Smooth muscle cell (in vitro differentiated cells): ENCODE measurements at regions not wholly inside any gene's neighbourhood (a gene's known extent, or its start where the extent isn't known, plus 50 kb on each side); places are given as distances from the start of the nearest gene placed in this dataset.

Source experiments
- DNase-seq: peaks from one replicate; lab custom pipeline; 2025; ENCODE audit not compliant: unreplicated experiment; lab: John Stamatoyannopoulos, UW
- H2AFZ ChIP-seq: fragments of 200-600 bp; sonication (generic); 2 replicates; pipeline ENCODE4 v1.6.0; 2016; ENCODE audit warnings: antibody characterized with exemption, low read depth, mild to moderate bottlenecking
- H3F3A ChIP-seq: fragments of 200-600 bp; sonication (generic); 2 replicates; pipeline ENCODE4 v1.6.0; 2017; ENCODE audit warnings: antibody characterized with exemption, low read depth
- H3K27ac ChIP-seq: fragments of 200-600 bp; sonication (generic); 2 replicates; pipeline ENCODE4 v1.5.1; 2016; ENCODE audit warnings: low read depth, mild to moderate bottlenecking
- H3K27me3 ChIP-seq: fragments of 200-600 bp; sonication (generic); 2 replicates; pipeline ENCODE4 v1.6.1; 2016; ENCODE audit warnings: low read depth, mild to moderate bottlenecking
- H3K36me3 ChIP-seq: fragments of 200-600 bp; sonication (generic); 2 replicates; pipeline ENCODE4 v1.5.1; 2016; ENCODE audit warnings: low read depth
- H3K4me1 ChIP-seq: fragments of 200-600 bp; sonication (generic); 2 replicates; pipeline ENCODE4 v1.5.1; 2016; ENCODE audit warnings: low read depth
- H3K4me2 ChIP-seq: fragments of 200-600 bp; sonication (generic); 2 replicates; pipeline ENCODE4 v1.6.0; 2016; ENCODE audit warnings: mild to moderate bottlenecking
- H3K4me3 ChIP-seq: fragments of 200-600 bp; sonication (generic); 2 replicates; pipeline ENCODE4 v1.5.1; 2016; ENCODE audit warnings: mild to moderate bottlenecking
- H3K79me2 ChIP-seq: fragments of 200-600 bp; sonication (generic); 2 replicates; pipeline ENCODE4 v1.6.0; 2016; ENCODE audit warnings: low read depth, mild to moderate bottlenecking
- H3K9ac ChIP-seq: fragments of 200-600 bp; sonication (generic); 2 replicates; pipeline ENCODE4 v1.6.0; 2016; ENCODE audit warnings: low read depth
- H3K9me3 ChIP-seq: fragments of 200-600 bp; sonication (generic); replicated peaks from 2 replicates; pipeline ENCODE4 v1.5.1; 2016; ENCODE audit warnings: low read depth
- H4K20me1 ChIP-seq: fragments of 200-600 bp; sonication (generic); 2 replicates; pipeline ENCODE4 v1.6.0; 2016; ENCODE audit warnings: low read depth
- WGBS: methylation state at CpG from one replicate; pipeline ENCODE4 v1.1.7; 2016; ENCODE audit warnings: low lambda C conversion rate; 5-methylcytosine and 5-hydroxymethylcytosine counted together
- TF ChIP-seq, protein P1 (sequence below): fragments of 200-600 bp; sonication (generic); IDR thresholded peaks from 2 replicates; pipeline ENCODE4 v1.5.1; 2017; ENCODE audit warnings: borderline replicate concordance, mild to moderate bottlenecking, antibody characterized with exemption; ENCODE audit not compliant: insufficient read depth, poor library complexity, severe bottlenecking

DNA sequence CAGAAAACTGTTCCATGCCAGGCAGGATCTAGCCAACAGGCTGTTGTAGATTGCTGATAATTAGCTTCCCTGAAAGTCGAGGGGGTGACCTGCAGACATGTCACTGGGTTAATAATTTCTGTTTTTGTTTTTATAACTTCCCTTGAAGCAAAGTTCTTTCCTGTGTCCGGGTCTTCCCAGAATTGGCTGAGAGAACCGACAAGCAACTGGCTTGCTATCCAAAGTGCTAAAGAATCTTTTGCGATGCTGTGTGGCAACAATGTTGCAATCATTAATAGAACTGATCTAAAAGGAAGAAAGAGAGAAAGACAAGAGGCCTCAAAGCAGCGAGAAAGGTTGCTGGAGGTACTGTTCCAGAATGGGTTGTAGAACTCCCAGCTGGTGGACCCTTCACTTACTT, 132.1 kb upstream of the DPP6 start:
- Histone ChIP-seq H2AFZ (no peak overlapping the region), H3K4me1 (no peaks in the 10 kb centered on the region), H3K4me3 (no peak overlapping the region), H3F3A (no peaks in the 10 kb centered on the region), H3K4me2 (no peak overlapping the region), H3K9ac (no peak overlapping the region), H3K36me3 (no peaks in the 10 kb centered on the region), H3K9me3 (no peaks in the 10 kb centered on the region), H3K27ac (no peak overlapping the region), H4K20me1 (no peaks in the 10 kb centered on the region), H3K27me3 (no peaks in the 10 kb centered on the region), H3K79me2 (no peaks in the 10 kb centered on the region)
- 83% methylated on average over 5 of the region's 5 CpGs for WGBS
- no peak for DNase-seq
- TF ChIP-seq, protein P1, sequence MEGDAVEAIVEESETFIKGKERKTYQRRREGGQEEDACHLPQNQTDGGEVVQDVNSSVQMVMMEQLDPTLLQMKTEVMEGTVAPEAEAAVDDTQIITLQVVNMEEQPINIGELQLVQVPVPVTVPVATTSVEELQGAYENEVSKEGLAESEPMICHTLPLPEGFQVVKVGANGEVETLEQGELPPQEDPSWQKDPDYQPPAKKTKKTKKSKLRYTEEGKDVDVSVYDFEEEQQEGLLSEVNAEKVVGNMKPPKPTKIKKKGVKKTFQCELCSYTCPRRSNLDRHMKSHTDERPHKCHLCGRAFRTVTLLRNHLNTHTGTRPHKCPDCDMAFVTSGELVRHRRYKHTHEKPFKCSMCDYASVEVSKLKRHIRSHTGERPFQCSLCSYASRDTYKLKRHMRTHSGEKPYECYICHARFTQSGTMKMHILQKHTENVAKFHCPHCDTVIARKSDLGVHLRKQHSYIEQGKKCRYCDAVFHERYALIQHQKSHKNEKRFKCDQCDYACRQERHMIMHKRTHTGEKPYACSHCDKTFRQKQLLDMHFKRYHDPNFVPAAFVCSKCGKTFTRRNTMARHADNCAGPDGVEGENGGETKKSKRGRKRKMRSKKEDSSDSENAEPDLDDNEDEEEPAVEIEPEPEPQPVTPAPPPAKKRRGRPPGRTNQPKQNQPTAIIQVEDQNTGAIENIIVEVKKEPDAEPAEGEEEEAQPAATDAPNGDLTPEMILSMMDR, result no peak

DNA sequence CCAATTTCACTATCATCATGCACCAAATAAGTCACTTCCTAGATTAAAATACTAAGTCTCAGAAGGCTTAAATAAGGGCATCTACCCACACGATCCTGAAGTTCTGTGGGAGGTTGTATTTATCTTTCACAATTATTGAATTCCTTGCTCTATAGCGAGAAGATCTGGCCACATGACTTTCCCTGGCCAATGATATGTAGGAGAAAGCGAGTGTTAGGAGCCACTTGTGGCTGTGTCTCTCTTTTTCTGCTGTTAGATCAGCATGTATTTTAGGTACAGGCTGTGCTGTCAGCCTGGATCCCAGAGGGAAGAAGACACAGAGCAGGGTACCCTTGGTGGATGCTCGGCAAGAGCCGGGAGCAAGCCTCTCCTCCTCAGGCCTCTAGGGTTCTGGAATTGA, 131.3 kb upstream of the DPP6 start:
- Histone ChIP-seq H3K27ac (no peak overlapping the region), H3K4me1 (no peaks in the 10 kb centered on the region), H3K27me3 (no peaks in the 10 kb centered on the region), H3K36me3 (no peaks in the 10 kb centered on the region), H3F3A (no peaks in the 10 kb centered on the region), H3K9ac (no peak overlapping the region), H4K20me1 (no peaks in the 10 kb centered on the region), H3K9me3 (no peaks in the 10 kb centered on the region), H3K4me3 (no peak overlapping the region), H2AFZ (no peak overlapping the region), H3K4me2 (no peak overlapping the region), H3K79me2 (no peaks in the 10 kb centered on the region)
- TF ChIP-seq, protein P1, result no peak
- WGBS, result 79% methylated on average over 5 of the region's 5 CpGs
- no peak for DNase-seq

DNA sequence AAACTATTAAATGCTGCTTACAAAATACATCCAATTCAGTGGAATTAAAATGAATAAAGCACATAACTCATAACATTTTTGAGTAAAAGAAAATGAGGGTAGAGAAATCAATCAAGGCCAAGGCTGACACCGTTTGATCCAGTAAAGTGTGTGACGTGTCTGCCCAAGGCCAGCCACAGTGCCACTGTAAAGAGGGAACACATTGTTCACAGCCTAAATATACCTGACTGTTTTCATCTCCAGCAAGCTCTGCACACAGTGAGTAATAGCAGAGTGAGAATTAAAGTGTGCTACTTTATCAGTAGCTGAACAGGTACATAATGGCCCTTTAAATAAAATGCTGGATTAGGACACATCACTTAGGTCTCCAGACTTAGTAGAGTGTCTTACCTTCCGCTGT, 130.8 kb upstream of the DPP6 start:
- H3K27me3 ChIP-seq, result no peaks in the 10 kb centered on the region
- no peak overlapping the region for H3K27ac ChIP-seq
- H4K20me1 ChIP-seq, result no peaks in the 10 kb centered on the region
- H3K4me2 ChIP-seq, result no peak overlapping the region
- no peaks in the 10 kb centered on the region for H3K36me3 ChIP-seq
- no peak overlapping the region for H2AFZ ChIP-seq
- H3K4me3 ChIP-seq, result no peak overlapping the region
- H3K79me2 ChIP-seq, result no peaks in the 10 kb centered on the region
- 82% methylated on average over 3 of the region's 3 CpGs for WGBS
- TF ChIP-seq, protein P1, result no peak
- DNase-seq, result no peak
- no peaks in the 10 kb centered on the region for H3F3A ChIP-seq
- no peaks in the 10 kb centered on the region for H3K4me1 ChIP-seq
- no peak overlapping the region for H3K9ac ChIP-seq
- H3K9me3 ChIP-seq, result no peaks in the 10 kb centered on the region

DNA sequence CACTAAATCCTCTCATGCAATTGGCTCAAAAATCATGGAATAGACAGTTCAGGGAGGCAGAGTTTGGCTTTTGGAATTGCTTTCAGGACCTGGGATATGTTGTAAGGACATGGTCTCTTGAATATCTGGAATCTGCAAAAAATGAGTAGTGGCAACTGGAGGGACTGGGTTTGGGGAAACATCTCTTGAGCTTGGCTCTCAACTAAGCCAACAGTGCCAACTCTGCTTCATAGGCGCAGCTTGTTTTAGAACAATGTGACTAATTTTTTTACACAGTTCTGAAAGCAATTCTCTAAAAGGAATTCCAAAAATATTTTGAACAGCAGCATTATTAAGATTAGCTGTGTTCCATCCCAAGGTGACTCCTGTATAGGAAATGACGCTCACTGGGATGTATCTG, 121.5 kb upstream of the DPP6 start:
- WGBS, result 71% methylated on average over 2 of the region's 2 CpGs

More for the DNA sequence above, 121.5 kb upstream of the DPP6 start:
- no peaks in the 10 kb centered on the region for H3K4me1 ChIP-seq
- no peak overlapping the region for H2AFZ ChIP-seq
- TF ChIP-seq, protein P1, result no peak
- no peaks in the 10 kb centered on the region for H3K36me3 ChIP-seq
- no peak overlapping the region for H3K9ac ChIP-seq
- no peak overlapping the region for H3K27ac ChIP-seq
- H3F3A ChIP-seq, result no peaks in the 10 kb centered on the region
- no peaks in the 10 kb centered on the region for H3K79me2 ChIP-seq
- H3K27me3 ChIP-seq, result no peaks in the 10 kb centered on the region
- H3K9me3 ChIP-seq, result no peaks in the 10 kb centered on the region
- H3K4me3 ChIP-seq, result no peak overlapping the region
- H4K20me1 ChIP-seq, result no peaks in the 10 kb centered on the region
- DNase-seq, result no peak
- H3K4me2 ChIP-seq, result no peak overlapping the region
